ENCODE measurements at regions not wholly inside any gene's neighbourhood (a gene's known extent, or its start where the extent isn't known, plus 50 kb on each side); places are given as distances from the start of the nearest gene placed in this dataset.
"Not testable (repeated sequence)": the region's sequence is repeated elsewhere in the genome, so short reads cannot be mapped to it uniquely, and the experiment has no call there.

- CTCF ChIA-PET = no interaction called here
- Mint-ChIP-seq H3K36me3 (ENCODE audit: insufficient read depth, unreplicated experiment) (no peaks in the 10 kb centered on the region), H3K9me3 (ENCODE audit: low read depth, unreplicated experiment) (peaks cover 1% of the 10 kb centered on the region), H3K4me3 (ENCODE audit: low read depth, unreplicated experiment) (no peak overlapping the region), H3K27me3 (ENCODE audit: unreplicated experiment) (no peaks in the 10 kb centered on the region), H3K27ac (ENCODE audit: unreplicated experiment) (no peak overlapping the region), H3K4me1 (ENCODE audit: low read depth, unreplicated experiment) (no peaks in the 10 kb centered on the region)
- BruUV-seq (replicated peaks) = no TSS peak
- intact Hi-C loops (cut with micrococcal nuclease; ENCODE audit: unreplicated experiment) = no loop called here
- DNase-seq = no peak
- TF ChIP-seq, protein P1, sequence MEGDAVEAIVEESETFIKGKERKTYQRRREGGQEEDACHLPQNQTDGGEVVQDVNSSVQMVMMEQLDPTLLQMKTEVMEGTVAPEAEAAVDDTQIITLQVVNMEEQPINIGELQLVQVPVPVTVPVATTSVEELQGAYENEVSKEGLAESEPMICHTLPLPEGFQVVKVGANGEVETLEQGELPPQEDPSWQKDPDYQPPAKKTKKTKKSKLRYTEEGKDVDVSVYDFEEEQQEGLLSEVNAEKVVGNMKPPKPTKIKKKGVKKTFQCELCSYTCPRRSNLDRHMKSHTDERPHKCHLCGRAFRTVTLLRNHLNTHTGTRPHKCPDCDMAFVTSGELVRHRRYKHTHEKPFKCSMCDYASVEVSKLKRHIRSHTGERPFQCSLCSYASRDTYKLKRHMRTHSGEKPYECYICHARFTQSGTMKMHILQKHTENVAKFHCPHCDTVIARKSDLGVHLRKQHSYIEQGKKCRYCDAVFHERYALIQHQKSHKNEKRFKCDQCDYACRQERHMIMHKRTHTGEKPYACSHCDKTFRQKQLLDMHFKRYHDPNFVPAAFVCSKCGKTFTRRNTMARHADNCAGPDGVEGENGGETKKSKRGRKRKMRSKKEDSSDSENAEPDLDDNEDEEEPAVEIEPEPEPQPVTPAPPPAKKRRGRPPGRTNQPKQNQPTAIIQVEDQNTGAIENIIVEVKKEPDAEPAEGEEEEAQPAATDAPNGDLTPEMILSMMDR (IDR thresholded peaks at IDR 0.05; ENCODE audit: unreplicated experiment) = no peak
These were observed 139.8 kb upstream of the ELAC2 start for GRCh38 chr17:13157656-13158055.

DNA sequence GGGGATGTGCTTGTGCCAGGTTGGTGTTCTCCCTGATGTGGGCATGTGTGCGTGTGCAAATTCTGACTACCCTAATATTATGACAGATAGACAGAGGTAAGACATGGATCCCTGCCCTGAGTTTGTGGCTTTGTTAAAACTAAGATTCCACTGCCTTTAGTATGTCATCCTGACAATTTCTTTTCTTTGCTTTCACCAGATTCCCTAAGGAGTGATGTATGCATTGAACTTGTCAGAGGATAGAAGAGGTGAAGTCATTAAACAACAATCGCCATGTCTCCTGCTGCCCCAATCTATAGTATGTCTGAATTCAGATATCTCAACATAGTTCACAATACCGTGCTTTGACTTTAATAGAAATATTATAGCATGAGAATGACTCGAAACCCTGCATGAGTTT lies 137.1 kb upstream of the ELAC2 start:
- no TSS peak for BruUV-seq (replicated peaks)
- no peak for DNase-seq
- Mint-ChIP-seq H3K4me1 (ENCODE audit: low read depth, unreplicated experiment) (no peaks in the 10 kb centered on the region), H3K4me3 (ENCODE audit: low read depth, unreplicated experiment) (no peak overlapping the region), H3K27me3 (ENCODE audit: unreplicated experiment) (no peaks in the 10 kb centered on the region), H3K9me3 (ENCODE audit: low read depth, unreplicated experiment) (peaks cover 3% of the 10 kb centered on the region), H3K27ac (ENCODE audit: unreplicated experiment) (no peak overlapping the region), H3K36me3 (ENCODE audit: insufficient read depth, unreplicated experiment) (no peaks in the 10 kb centered on the region)
- intact Hi-C loops (cut with micrococcal nuclease; ENCODE audit: unreplicated experiment) = no loop called here
- CTCF ChIA-PET = no interaction called here
- TF ChIP-seq, protein P1 (IDR thresholded peaks at IDR 0.05; ENCODE audit: unreplicated experiment) = no peak

- H3K27ac Mint-ChIP-seq (ENCODE audit: unreplicated experiment) = no peak overlapping the region
- peaks cover 3% of the 10 kb centered on the region for H3K9me3 Mint-ChIP-seq (ENCODE audit: low read depth, unreplicated experiment)
- no peak for DNase-seq
- CTCF ChIA-PET = no interaction called here
- no peaks in the 10 kb centered on the region for H3K36me3 Mint-ChIP-seq (ENCODE audit: insufficient read depth, unreplicated experiment)
- no peaks in the 10 kb centered on the region for H3K4me1 Mint-ChIP-seq (ENCODE audit: low read depth, unreplicated experiment)
- intact Hi-C loops (cut with micrococcal nuclease; ENCODE audit: unreplicated experiment) = no loop called here
- TF ChIP-seq, protein P1 (IDR thresholded peaks at IDR 0.05; ENCODE audit: unreplicated experiment) = no peak
- H3K4me3 Mint-ChIP-seq (ENCODE audit: low read depth, unreplicated experiment) = no peak overlapping the region
- BruUV-seq (replicated peaks) = no TSS peak
- H3K27me3 Mint-ChIP-seq (ENCODE audit: unreplicated experiment) = no peaks in the 10 kb centered on the region
These were observed 136.6 kb upstream of the ELAC2 start for GRCh38 chr17:13154398-13154797.

DNA sequence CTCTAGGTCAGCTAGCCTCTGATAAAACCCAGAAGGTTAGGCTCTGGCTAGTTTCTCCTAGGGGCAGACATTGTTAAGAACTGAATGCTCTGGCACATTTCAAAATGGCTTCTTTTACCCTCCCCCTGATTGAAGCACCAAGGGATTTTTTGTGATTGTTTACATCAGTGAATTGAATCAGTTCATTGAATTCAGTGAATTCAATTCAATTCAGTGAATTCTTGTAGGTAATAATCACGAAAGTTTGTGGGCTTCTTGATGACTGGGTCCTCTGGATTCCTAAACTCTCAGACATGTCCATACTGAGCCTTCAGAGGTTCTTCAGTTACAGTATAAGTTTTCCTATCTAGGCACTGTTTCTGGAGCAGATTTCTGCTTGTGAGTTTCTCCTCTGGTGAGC lies 135.2 kb upstream of the ELAC2 start:
- no peaks in the 10 kb centered on the region for H3K36me3 Mint-ChIP-seq (ENCODE audit: insufficient read depth, unreplicated experiment)
- H3K4me1 Mint-ChIP-seq (ENCODE audit: low read depth, unreplicated experiment) = no peaks in the 10 kb centered on the region
- no peak overlapping the region for H3K4me3 Mint-ChIP-seq (ENCODE audit: low read depth, unreplicated experiment)
- no peak for DNase-seq
- no peak overlapping the region for H3K27ac Mint-ChIP-seq (ENCODE audit: unreplicated experiment)
- no TSS peak for BruUV-seq (replicated peaks)
- intact Hi-C loops (cut with micrococcal nuclease; ENCODE audit: unreplicated experiment) = no loop called here
- TF ChIP-seq, protein P1 (IDR thresholded peaks at IDR 0.05; ENCODE audit: unreplicated experiment) = no peak
- peaks cover 3% of the 10 kb centered on the region for H3K9me3 Mint-ChIP-seq (ENCODE audit: low read depth, unreplicated experiment)
- CTCF ChIA-PET = no interaction called here
- no peaks in the 10 kb centered on the region for H3K27me3 Mint-ChIP-seq (ENCODE audit: unreplicated experiment)

GRCh38 chr17:13152501-13152900 lies 134.7 kb upstream of the ELAC2 start:
- no peaks in the 10 kb centered on the region for H3K27me3 Mint-ChIP-seq (ENCODE audit: unreplicated experiment)
- no peaks in the 10 kb centered on the region for H3K36me3 Mint-ChIP-seq (ENCODE audit: insufficient read depth, unreplicated experiment)
- TF ChIP-seq, protein P1 (IDR thresholded peaks at IDR 0.05; ENCODE audit: unreplicated experiment) = no peak
- no peak overlapping the region for H3K4me3 Mint-ChIP-seq (ENCODE audit: low read depth, unreplicated experiment)
- no peak overlapping the region for H3K27ac Mint-ChIP-seq (ENCODE audit: unreplicated experiment)
- DNase-seq = no peak
- intact Hi-C loops (cut with micrococcal nuclease; ENCODE audit: unreplicated experiment) = no loop called here
- H3K9me3 Mint-ChIP-seq (ENCODE audit: low read depth, unreplicated experiment) = peaks cover 7% of the 10 kb centered on the region
- CTCF ChIA-PET = no interaction called here
- BruUV-seq (replicated peaks) = no TSS peak
- no peaks in the 10 kb centered on the region for H3K4me1 Mint-ChIP-seq (ENCODE audit: low read depth, unreplicated experiment)

GRCh38 chr17:13150738-13151137 lies 132.9 kb upstream of the ELAC2 start:
- H3K36me3 Mint-ChIP-seq (ENCODE audit: insufficient read depth, unreplicated experiment) = not testable (repeated sequence)

More at GRCh38 chr17:13150738-13151137, 132.9 kb upstream of the ELAC2 start:
- BruUV-seq (replicated peaks); H3K4me3 Mint-ChIP-seq (ENCODE audit: low read depth, unreplicated experiment); H3K4me1 Mint-ChIP-seq (ENCODE audit: low read depth, unreplicated experiment); H3K27ac Mint-ChIP-seq (ENCODE audit: unreplicated experiment); H3K9me3 Mint-ChIP-seq (ENCODE audit: low read depth, unreplicated experiment); intact Hi-C loops (cut with micrococcal nuclease; ENCODE audit: unreplicated experiment); CTCF ChIA-PET; H3K27me3 Mint-ChIP-seq (ENCODE audit: unreplicated experiment); DNase-seq: not testable (repeated sequence)

Measured in Calu3 (cell line).